GM12874 (cell line): ENCODE measurements at regions not wholly inside any gene's neighbourhood (a gene's known extent, or its start where the extent isn't known, plus 50 kb on each side); places are given as distances from the start of the nearest gene placed in this dataset.

Source experiments
- CTCF ChIP-seq: IDR thresholded peaks from 2 replicates; pipeline ENCODE4 v1.5.1; 2011; ENCODE audit warnings: low read depth, mild to moderate bottlenecking, control low read depth, low read length, moderate library complexity; ENCODE audit not compliant: insufficient read depth

GRCh38 chr3:72597043-72597442 is 251.2 kb downstream of the SHQ1 start:
- TF ChIP-seq CTCF = no peak

- no peak for TF ChIP-seq CTCF
Measured at GRCh38 chr3:72595927-72596610, 252.2 kb downstream of the SHQ1 start.

- no peak for TF ChIP-seq CTCF
Measured at GRCh38 chr3:72595376-72595775, 252.9 kb downstream of the SHQ1 start.

- no peak for TF ChIP-seq CTCF
Measured at GRCh38 chr3:72594615-72595215, 253.5 kb downstream of the SHQ1 start.

GRCh38 chr3:72593881-72594397 is 254.3 kb downstream of the SHQ1 start:
- TF ChIP-seq CTCF = no peak

GRCh38 chr3:72591522-72592421 is 256.5 kb downstream of the SHQ1 start:
- no peak for TF ChIP-seq CTCF

GRCh38 chr3:72590732-72591221 is 257.5 kb downstream of the SHQ1 start:
- TF ChIP-seq CTCF = no peak
